GM23248 (cell line): ENCODE measurements at regions not wholly inside any gene's neighbourhood (a gene's known extent, or its start where the extent isn't known, plus 50 kb on each side); places are given as distances from the start of the nearest gene placed in this dataset.

ENCODE experiments used
- DNase-seq: peaks from one replicate; pipeline ENCODE4 v3.0.0-alpha.2; 2015
- H2AFZ ChIP-seq: fragments of 200-600 bp; sonication (generic); 2 replicates; pipeline ENCODE4 v1.6.1; 2016; ENCODE audit warnings: antibody characterized with exemption
- H3F3A ChIP-seq: fragments of 200-600 bp; sonication (generic); 2 replicates; pipeline ENCODE4 v1.6.1; 2016; ENCODE audit warnings: mild to moderate bottlenecking, antibody characterized with exemption, mixed run types; ENCODE audit not compliant: insufficient read depth
- H3K27ac ChIP-seq: fragments of 200-600 bp; sonication (generic); 2 replicates; pipeline ENCODE4 v1.5.1; 2016; ENCODE audit warnings: mild to moderate bottlenecking
- H3K27me3 ChIP-seq: fragments of 200-600 bp; sonication (generic); replicated peaks from 2 replicates; pipeline ENCODE4 v1.6.1; 2016; ENCODE audit warnings: mild to moderate bottlenecking; ENCODE audit not compliant: insufficient read depth
- H3K36me3 ChIP-seq: fragments of 200-600 bp; sonication (generic); 2 replicates; pipeline ENCODE4 v1.6.1; 2016; ENCODE audit warnings: low read depth, mild to moderate bottlenecking
- H3K4me1 ChIP-seq: fragments of 200-600 bp; sonication (generic); 2 replicates; pipeline ENCODE4 v1.6.1; 2016; ENCODE audit warnings: mild to moderate bottlenecking; ENCODE audit not compliant: insufficient read depth
- H3K4me2 ChIP-seq: fragments of 200-600 bp; sonication (generic); one replicate; pipeline ENCODE4 v1.6.1; 2016; ENCODE audit warnings: mild to moderate bottlenecking; ENCODE audit not compliant: unreplicated experiment
- H3K4me3 ChIP-seq: fragments of 200-600 bp; sonication (generic); 2 replicates; pipeline ENCODE4 v1.5.1; 2016; ENCODE audit warnings: mild to moderate bottlenecking
- H3K79me2 ChIP-seq: fragments of 200-600 bp; sonication (generic); 2 replicates; pipeline ENCODE4 v1.6.1; 2016; ENCODE audit warnings: mild to moderate bottlenecking; ENCODE audit not compliant: insufficient read depth
- H3K9ac ChIP-seq: fragments of 200-600 bp; sonication (generic); 2 replicates; pipeline ENCODE4 v1.6.1; 2016; ENCODE audit warnings: mild to moderate bottlenecking
- H3K9me2 ChIP-seq: fragments of 200-600 bp; sonication (generic); 2 replicates; pipeline ENCODE4 v1.6.1; 2016; ENCODE audit warnings: mixed run types, mild to moderate bottlenecking, moderate library complexity; ENCODE audit not compliant: insufficient read depth
- H3K9me3 ChIP-seq: fragments of 200-600 bp; sonication (generic); one replicate; pipeline ENCODE4 v1.6.1; 2017; ENCODE audit warnings: low read depth
- H4K20me1 ChIP-seq: fragments of 200-600 bp; sonication (generic); 2 replicates; pipeline ENCODE4 v1.6.0; 2016; ENCODE audit not compliant: insufficient read depth
- EZH2 ChIP-seq: fragments of 200-600 bp; sonication (generic); IDR thresholded peaks from 2 replicates; pipeline ENCODE4 v1.6.1; 2018; ENCODE audit warnings: antibody characterized with exemption, mild to moderate bottlenecking; ENCODE audit not compliant: insufficient read depth, poor library complexity, severe bottlenecking
- EZH2phosphoT487 ChIP-seq: fragments of 200-600 bp; sonication (generic); IDR thresholded peaks from 2 replicates; pipeline ENCODE4 v1.6.1; 2018; ENCODE audit warnings: antibody characterized with exemption, moderate library complexity, mild to moderate bottlenecking, low read depth; ENCODE audit not compliant: insufficient read depth
- WGBS, 2 experiments: methylation state at CpG; one replicate each; pipeline ENCODE4 v1.1.6; 2015 to 2017; ENCODE audit warnings: low lambda C conversion rate in 2 of 2, low coverage in 1 of 2; ENCODE audit errors: missing lambda C conversion rate in 2 of 2; 5-methylcytosine and 5-hydroxymethylcytosine counted together
- in situ Hi-C: fragments of 300-500 bp; cut with MboI; formaldehyde crosslinking; loops from 2 replicates; pipeline ENCODE4 v1.15.0; 2020

DNA sequence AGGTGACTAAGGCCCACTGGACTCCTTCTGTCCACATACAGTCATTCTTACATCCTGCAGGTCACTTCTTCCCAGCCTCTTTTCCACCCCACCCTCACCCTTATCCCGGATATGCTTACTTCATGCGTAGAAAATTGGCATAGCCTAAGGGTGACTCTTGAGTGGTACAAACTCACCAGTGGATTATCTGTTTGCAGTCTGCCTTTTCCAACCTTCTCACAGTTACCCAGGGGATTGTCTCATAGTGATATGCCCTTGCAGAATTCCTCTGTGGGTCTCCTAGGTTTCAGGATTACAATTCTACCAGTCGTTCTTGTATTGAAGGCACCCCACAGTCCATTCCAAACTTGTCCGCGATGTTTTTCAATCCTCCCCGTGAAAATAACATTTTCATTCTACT lies 752.9 kb upstream of the HS6ST1 start:
- Histone ChIP-seq H3K9me2 (no peaks in the 10 kb centered on the region), H4K20me1 (no peaks in the 10 kb centered on the region), H3K4me2 (no peak overlapping the region), H2AFZ (no peak overlapping the region), H3K79me2 (no peaks in the 10 kb centered on the region), H3K27ac (no peak overlapping the region), H3K4me1 (no peaks in the 10 kb centered on the region), H3K9ac (no peak overlapping the region), H3K4me3 (no peak overlapping the region), H3K9me3 (no peaks in the 10 kb centered on the region), H3F3A (no peaks in the 10 kb centered on the region), H3K36me3 (no peaks in the 10 kb centered on the region), H3K27me3 (no peaks in the 10 kb centered on the region)
- 56 to 62% methylated on average over 6 of the region's 6 CpGs for WGBS, 2 experiments
- no peak for TF ChIP-seq EZH2
- DNase-seq, result no peak
- in situ Hi-C loops, result no loop called here

DNA sequence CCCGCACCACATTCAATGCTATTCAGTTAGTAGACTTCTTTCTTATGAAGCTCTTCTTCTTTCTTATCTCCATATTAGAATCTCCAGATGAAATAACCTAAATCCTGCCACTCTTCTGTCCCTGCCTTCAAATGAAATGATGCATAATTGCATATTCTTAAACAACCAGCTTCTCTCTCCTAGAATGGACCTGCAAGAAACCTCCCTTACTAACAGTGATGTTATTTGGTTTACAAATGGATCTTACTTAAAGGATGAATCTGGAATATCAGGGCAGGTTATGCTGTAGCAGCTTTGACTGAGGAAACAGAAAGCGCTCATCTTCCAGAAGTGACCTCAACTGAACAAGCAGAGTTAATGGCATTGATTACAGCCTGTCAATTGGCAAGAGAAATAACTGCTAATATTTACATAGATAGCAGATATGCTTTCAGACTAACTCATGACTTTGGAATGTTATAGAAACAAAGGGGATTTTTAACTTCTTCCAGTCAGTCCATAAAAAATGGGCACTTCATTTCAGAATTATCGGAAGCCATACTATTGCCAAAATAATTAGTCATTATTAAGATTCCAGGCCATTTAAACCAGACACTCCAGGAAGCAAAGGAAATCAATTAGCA lies 755.7 kb upstream of the HS6ST1 start:
- no peak overlapping the region for H3K4me2 ChIP-seq
- no peaks in the 10 kb centered on the region for H3K9me2 ChIP-seq
- in situ Hi-C loops, result no loop called here
- TF ChIP-seq EZH2phosphoT487 (no peak), EZH2 (no peak)
- H3K36me3 ChIP-seq, result no peaks in the 10 kb centered on the region
- no peak overlapping the region for H3K9ac ChIP-seq
- no peaks in the 10 kb centered on the region for H4K20me1 ChIP-seq
- H3K27ac ChIP-seq, result no peak overlapping the region
- WGBS, 2 experiments, result 64% methylated on average over 3 of the region's 3 CpGs
- no peaks in the 10 kb centered on the region for H3F3A ChIP-seq
- no peaks in the 10 kb centered on the region for H3K4me1 ChIP-seq
- DNase-seq, result no peak
- H3K27me3 ChIP-seq, result no peaks in the 10 kb centered on the region
- no peak overlapping the region for H3K4me3 ChIP-seq
- no peak overlapping the region for H2AFZ ChIP-seq
- H3K79me2 ChIP-seq, result no peaks in the 10 kb centered on the region
- H3K9me3 ChIP-seq, result no peaks in the 10 kb centered on the region

DNA sequence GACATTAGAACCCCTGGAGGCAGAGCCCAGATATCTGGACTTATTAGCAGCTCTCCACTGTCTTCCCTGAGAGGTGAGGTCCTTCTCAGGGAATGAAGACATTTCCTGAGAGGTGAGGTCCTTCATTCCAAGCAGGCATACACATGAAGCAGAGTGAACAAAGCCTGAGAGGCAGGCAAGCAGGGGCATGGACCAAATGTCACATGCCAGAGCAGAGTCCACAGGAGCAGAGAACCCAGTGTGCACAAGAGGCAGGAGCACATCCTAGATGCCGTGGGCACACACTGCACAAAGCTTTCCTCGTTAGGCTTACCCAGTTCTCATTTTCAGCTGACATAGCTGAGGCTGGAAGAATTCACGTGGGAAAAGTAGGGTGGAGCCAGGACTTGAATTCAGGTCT lies 759.9 kb upstream of the HS6ST1 start:
- Histone ChIP-seq H3K4me3 (no peak overlapping the region), H3K4me1 (no peaks in the 10 kb centered on the region), H3K79me2 (no peaks in the 10 kb centered on the region), H3K27ac (no peak overlapping the region), H3K27me3 (no peaks in the 10 kb centered on the region), H3K9ac (no peak overlapping the region), H3F3A (no peaks in the 10 kb centered on the region), H3K4me2 (no peak overlapping the region), H4K20me1 (no peaks in the 10 kb centered on the region), H2AFZ (no peak overlapping the region), H3K9me3 (no peaks in the 10 kb centered on the region), H3K9me2 (no peaks in the 10 kb centered on the region), H3K36me3 (no peaks in the 10 kb centered on the region)
- in situ Hi-C loops, result no loop called here
- WGBS, 2 experiments, result 24% methylated on average over 3 of the region's 3 CpGs
- no peak for DNase-seq
- no peak for TF ChIP-seq EZH2phosphoT487
- TF ChIP-seq EZH2, result no peak

DNA sequence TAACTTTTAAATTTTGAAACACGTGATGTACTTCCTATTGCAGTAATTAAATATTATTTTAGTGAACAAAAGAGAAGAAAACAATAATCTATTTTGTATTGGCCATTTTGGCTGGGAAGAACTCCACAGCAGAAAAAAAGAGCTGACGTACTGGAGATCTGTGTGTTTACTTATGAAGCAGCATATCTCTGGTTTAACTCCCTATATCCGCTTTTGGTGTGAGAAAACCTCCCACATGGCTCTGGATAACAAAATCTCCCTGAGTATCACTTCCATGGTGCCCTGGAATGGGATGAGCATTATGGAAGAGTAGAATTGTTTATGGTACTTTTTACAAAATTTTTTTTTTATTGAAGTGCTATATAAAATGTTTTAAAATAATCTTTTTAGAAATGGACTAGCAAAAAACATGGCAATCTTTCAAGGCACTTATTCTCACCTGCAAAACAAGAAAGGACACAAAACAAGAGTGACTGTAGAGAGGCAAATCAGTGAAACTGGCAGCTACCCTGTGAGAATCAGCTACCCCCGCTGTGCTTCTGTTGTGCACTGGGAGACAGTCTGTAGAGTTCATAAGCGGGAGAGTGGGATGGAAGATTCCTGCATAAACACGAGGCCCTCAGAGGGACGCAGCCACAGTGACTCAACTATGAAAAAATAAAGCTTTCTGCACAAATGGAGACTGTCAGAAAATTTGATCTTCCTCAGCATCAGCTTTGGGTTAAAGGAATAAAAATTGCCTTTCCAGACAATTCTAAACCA lies 762.2 kb upstream of the HS6ST1 start:
- no peak overlapping the region for H3K4me2 ChIP-seq
- 15 to 20% methylated on average over 7 of the region's 7 CpGs for WGBS, 2 experiments
- no peaks in the 10 kb centered on the region for H3K27me3 ChIP-seq
- H3K27ac ChIP-seq, result no peak overlapping the region
- in situ Hi-C loops, result no loop called here
- no peaks in the 10 kb centered on the region for H3K36me3 ChIP-seq
- H3K4me1 ChIP-seq, result no peaks in the 10 kb centered on the region
- no peak overlapping the region for H2AFZ ChIP-seq
- no peak for DNase-seq
- TF ChIP-seq EZH2, result no peak
- TF ChIP-seq EZH2phosphoT487, result no peak
- H3K9ac ChIP-seq, result no peak overlapping the region
- no peaks in the 10 kb centered on the region for H3K9me3 ChIP-seq
- no peaks in the 10 kb centered on the region for H3K79me2 ChIP-seq
- no peaks in the 10 kb centered on the region for H4K20me1 ChIP-seq
- no peaks in the 10 kb centered on the region for H3F3A ChIP-seq
- no peaks in the 10 kb centered on the region for H3K9me2 ChIP-seq
- H3K4me3 ChIP-seq, result no peak overlapping the region
